Esophagus (tissue), 2 donors: ENCODE measurements at regions not wholly inside any gene's neighbourhood (a gene's known extent, or its start where the extent isn't known, plus 50 kb on each side); places are given as distances from the start of the nearest gene placed in this dataset.
"Not testable (repeated sequence)": the region's sequence is repeated elsewhere in the genome, so short reads cannot be mapped to it uniquely, and the experiment has no call there.

Source experiments
- H3K27ac ChIP-seq, 2 donors: one replicate each; pipeline ENCODE4 v1.5.1; 2013; ENCODE audit warnings: low read depth in 2 of 2, mild to moderate bottlenecking in 2 of 2, inconsistent platforms in 1 of 2, low read length in 1 of 2, moderate library complexity in 1 of 2
- H3K27me3 ChIP-seq, 2 donors: one replicate each; pipeline ENCODE4 v1.6.1; 2013; ENCODE audit warnings: low read length in 2 of 2, control low read depth in 1 of 2, mild to moderate bottlenecking in 1 of 2; ENCODE audit not compliant: insufficient read depth in 2 of 2, control insufficient read depth in 1 of 2
- H3K36me3 ChIP-seq, 2 donors: one replicate each; pipeline ENCODE4 v1.6.1; 2013; ENCODE audit warnings: low read length in 1 of 2; ENCODE audit not compliant: control insufficient read depth in 2 of 2, insufficient read depth in 2 of 2
- H3K4me1 ChIP-seq, 2 donors: one replicate each; pipeline ENCODE4 v1.6.1; 2013; ENCODE audit warnings: low read length in 1 of 2; ENCODE audit not compliant: control insufficient read depth in 2 of 2, insufficient read depth in 2 of 2
- H3K4me3 ChIP-seq, 2 donors: one replicate each; pipeline ENCODE4 v1.5.1; 2013; ENCODE audit warnings: low read length in 2 of 2, mild to moderate bottlenecking in 2 of 2, low read depth in 1 of 2, moderate library complexity in 1 of 2
- H3K9me3 ChIP-seq, 2 donors: one replicate each; pipeline ENCODE4 v1.6.1; 2013; ENCODE audit warnings: mild to moderate bottlenecking in 2 of 2, low read depth in 1 of 2, low read length in 1 of 2, moderate library complexity in 1 of 2; ENCODE audit not compliant: control insufficient read depth in 2 of 2, insufficient read depth in 1 of 2
- WGBS, 2 donors: extraction: QIAGEN DNeasy Blood & Tissue Kit; methylation state at CpG; one replicate each; pipeline ENCODE4 v1.1.7; 2013; 5-methylcytosine and 5-hydroxymethylcytosine counted together
- donor health status: healthy with polysubstance abuse.
- donor health status: Bipolar disorder and iron deficiency.

DNA sequence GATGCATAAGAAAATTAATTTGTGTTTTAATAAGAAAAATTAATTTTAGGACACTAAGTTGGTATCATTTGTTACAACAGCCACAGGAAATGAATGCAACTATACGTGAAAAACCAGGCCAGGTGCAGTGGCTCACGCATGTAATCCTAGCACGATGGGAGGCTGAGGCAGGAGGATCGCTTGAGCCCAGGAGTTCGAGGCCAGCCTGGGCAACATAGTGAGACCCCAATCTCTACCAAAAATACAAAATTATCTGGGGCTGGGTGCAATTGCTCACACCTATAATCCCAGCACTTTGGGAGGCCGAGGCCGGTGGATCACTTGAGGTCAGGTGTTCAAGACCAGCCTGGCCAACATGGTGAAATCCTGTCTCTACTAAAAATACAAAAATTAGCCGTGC is 132.2 kb upstream of the CIBAR2 start:
- H3K4me1 ChIP-seq, H3K27ac ChIP-seq, H3K9me3 ChIP-seq, H3K36me3 ChIP-seq, H3K27me3 ChIP-seq, H3K4me3 ChIP-seq: not testable (repeated sequence)
- WGBS, 2 donors: 93 to 94% methylated on average over 8 of the region's 8 CpGs

DNA sequence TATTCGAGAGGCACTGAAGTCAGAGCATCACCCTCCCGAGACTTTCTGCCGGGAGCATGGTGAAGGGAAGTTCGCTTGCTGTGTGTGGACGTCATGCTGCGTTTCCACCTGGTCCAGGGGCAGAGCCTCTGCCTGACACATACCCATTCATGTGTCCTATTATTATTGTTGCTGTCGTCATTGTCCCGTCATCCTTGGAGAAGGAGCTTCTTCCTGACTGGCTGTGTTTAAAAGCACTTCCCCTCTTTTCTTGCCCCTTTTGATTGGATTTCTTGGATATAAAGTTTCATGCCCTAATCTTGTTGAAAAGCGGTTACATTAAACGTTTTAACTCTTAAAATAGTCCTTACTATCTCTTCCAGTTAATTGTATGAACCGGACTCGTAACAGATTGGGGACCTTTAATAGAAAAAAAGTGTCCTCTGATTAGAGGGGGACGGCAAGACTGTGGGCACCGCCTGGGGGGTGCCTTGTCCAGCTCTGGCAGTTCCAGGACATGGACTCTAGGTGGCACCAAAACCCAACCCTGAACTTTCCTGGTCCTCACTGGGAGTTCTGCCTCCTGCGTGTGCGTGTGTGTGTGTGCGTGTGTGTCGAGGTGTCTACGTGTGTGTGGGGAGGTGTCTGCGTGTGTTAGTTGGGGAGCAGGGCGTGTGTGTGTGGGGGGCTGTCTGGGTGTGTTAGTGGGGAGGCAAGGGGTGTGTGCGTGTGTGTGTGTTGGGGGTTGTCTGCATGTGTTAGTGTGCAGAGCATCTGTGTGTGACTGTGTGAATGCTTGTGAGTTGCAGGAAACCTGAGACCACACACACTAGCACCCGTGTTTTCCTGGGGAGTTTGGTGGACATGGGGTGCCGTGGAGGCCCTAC is 133.3 kb upstream of the CIBAR2 start:
- no peak overlapping the region for H3K27ac ChIP-seq
- 19 to 24% methylated on average over 24 of the region's 24 CpGs for whole genome bisulfite sequencing, 2 donors
- no peaks in the 10 kb centered on the region for H3K36me3 ChIP-seq
- no peaks in the 10 kb centered on the region for H3K27me3 ChIP-seq
- H3K4me1 ChIP-seq: peaks cover 0 to 4% of the 10 kb centered on the region in 2 donors
- H3K9me3 ChIP-seq: no peaks in the 10 kb centered on the region
- no peak overlapping the region for H3K4me3 ChIP-seq

DNA sequence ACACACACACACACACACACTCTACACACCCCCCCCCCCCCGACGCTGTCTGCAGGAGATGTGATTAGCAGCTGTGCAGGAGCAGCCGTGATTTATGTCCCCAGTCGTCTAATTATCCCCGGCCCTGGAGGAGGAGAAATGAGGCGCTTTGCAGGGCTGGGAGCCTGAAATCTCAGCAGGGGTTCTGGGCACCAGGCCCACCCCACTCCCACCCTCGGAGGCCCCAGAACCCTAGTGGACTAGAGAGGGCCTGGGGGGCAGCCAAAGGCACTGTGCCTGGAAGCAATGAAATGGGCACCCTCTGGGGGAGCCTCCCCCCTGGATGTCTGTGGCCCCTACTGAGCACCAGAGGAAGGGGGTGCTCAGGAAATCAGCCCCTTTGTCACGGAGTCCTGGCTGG is 134.2 kb upstream of the CIBAR2 start:
- Histone ChIP-seq H3K4me3 (no peak overlapping the region), H3K4me1 (peaks cover 0 to 4% of the 10 kb centered on the region in 2 donors), H3K27me3 (no peaks in the 10 kb centered on the region), H3K9me3 (peaks cover 0 to 2% of the 10 kb centered on the region in 2 donors), H3K27ac (no peak overlapping the region), H3K36me3 (no peaks in the 10 kb centered on the region)
- 32 to 37% methylated on average over 8 of the region's 8 CpGs for WGBS, 2 donors

DNA sequence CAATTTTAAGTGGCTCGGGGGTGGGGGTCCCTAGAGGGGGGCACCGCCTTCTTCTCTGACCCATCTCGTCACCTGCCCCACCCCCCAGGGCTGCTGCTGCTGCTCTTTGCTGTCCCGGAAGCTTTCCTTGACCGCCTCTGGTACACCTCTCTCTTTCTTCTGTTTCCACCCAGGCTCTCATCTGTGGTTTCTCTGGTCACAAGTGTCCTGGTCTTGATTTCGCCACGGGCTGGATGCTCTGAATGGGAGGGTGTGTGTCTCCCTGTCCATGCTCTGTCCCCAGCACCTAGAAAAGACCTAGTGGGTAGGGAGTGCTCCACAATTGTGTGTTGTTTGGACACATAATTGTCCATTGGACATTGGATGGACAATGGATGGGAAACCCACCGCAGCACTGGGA is 134.7 kb upstream of the CIBAR2 start:
- Histone ChIP-seq H3K4me3 (no peak overlapping the region), H3K9me3 (peaks cover 0 to 2% of the 10 kb centered on the region in 2 donors), H3K27ac (no peak overlapping the region), H3K27me3 (no peaks in the 10 kb centered on the region), H3K36me3 (no peaks in the 10 kb centered on the region), H3K4me1 (peaks cover 0 to 4% of the 10 kb centered on the region in 2 donors)
- 83 to 84% methylated on average over 8 of the region's 8 CpGs for WGBS, 2 donors

DNA sequence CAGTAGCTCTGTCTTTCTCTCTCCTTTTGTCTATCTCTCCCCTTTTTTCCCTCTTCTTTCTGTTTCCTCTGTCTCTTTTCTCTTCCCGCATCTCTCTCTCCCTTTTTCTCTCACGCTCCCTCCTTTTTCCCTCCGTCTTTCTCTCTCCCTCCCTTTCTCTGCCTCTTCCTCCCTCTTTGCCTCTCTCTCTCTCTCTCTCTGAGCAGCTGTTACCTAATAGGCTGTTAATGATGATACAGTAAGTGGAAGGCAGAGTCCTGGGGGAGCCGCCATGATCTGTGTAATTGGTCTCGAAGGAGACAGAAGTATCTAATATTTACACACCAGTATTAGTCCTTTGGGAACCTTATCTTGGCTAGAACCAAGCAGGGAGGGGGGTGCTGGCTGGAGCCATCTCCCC is 136.1 kb upstream of the CIBAR2 start:
- Histone ChIP-seq H3K27ac (no peak overlapping the region), H3K9me3 (peaks cover 0 to 2% of the 10 kb centered on the region in 2 donors), H3K4me1 (peaks cover 0 to 4% of the 10 kb centered on the region in 2 donors), H3K4me3 (no peak overlapping the region), H3K36me3 (no peaks in the 10 kb centered on the region), H3K27me3 (no peaks in the 10 kb centered on the region)
- WGBS, 2 donors: 89 to 92% methylated on average over 5 of the region's 5 CpGs

- H3K4me3 ChIP-seq: no peak overlapping the region
- WGBS, 2 donors: 95% methylated on average over 7 of the region's 7 CpGs
- H3K27me3 ChIP-seq: no peaks in the 10 kb centered on the region
- peaks cover 0 to 4% of the 10 kb centered on the region in 2 donors for H3K4me1 ChIP-seq
- H3K36me3 ChIP-seq: no peaks in the 10 kb centered on the region
- no peak overlapping the region for H3K27ac ChIP-seq
- peaks cover 0 to 2% of the 10 kb centered on the region in 2 donors for H3K9me3 ChIP-seq
These were observed 136.6 kb upstream of the CIBAR2 start for GRCh38 chr16:85248857-85249256.

GRCh38 chr16:85249418-85250146 is 137.3 kb upstream of the CIBAR2 start:
- WGBS, 2 donors: 84 to 86% methylated on average over 31 of the region's 31 CpGs
- peaks cover 0 to 2% of the 10 kb centered on the region in 2 donors for H3K9me3 ChIP-seq
- H3K27me3 ChIP-seq: no peaks in the 10 kb centered on the region
- no peaks in the 10 kb centered on the region for H3K36me3 ChIP-seq
- H3K27ac ChIP-seq: no peak overlapping the region
- peaks cover 0 to 4% of the 10 kb centered on the region in 2 donors for H3K4me1 ChIP-seq
- H3K4me3 ChIP-seq: no peak overlapping the region

DNA sequence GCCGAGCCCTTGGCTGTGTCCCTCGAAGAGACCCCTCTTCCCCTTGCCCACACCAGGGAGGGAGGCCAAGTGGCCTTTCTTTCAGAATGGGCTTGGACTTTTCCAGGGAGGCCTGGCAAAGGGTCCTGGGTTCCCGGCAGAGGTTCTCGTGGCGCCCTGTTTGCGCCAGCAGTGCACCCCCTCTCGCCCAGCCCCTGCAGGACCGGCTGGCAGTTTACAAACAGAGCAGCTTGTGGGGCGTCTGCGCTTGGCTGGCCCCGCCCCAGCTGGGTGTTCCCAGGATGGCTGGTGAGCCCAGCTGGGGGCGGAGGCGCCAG is 137.8 kb upstream of the CIBAR2 start:
- H3K27ac ChIP-seq: no peak overlapping the region
- H3K4me3 ChIP-seq: no peak overlapping the region
- H3K27me3 ChIP-seq: no peaks in the 10 kb centered on the region
- peaks cover 0 to 2% of the 10 kb centered on the region in 2 donors for H3K9me3 ChIP-seq
- H3K4me1 ChIP-seq: peaks cover 0 to 4% of the 10 kb centered on the region in 2 donors
- WGBS, 2 donors: 74 to 79% methylated on average over 13 of the region's 13 CpGs
- no peaks in the 10 kb centered on the region for H3K36me3 ChIP-seq

DNA sequence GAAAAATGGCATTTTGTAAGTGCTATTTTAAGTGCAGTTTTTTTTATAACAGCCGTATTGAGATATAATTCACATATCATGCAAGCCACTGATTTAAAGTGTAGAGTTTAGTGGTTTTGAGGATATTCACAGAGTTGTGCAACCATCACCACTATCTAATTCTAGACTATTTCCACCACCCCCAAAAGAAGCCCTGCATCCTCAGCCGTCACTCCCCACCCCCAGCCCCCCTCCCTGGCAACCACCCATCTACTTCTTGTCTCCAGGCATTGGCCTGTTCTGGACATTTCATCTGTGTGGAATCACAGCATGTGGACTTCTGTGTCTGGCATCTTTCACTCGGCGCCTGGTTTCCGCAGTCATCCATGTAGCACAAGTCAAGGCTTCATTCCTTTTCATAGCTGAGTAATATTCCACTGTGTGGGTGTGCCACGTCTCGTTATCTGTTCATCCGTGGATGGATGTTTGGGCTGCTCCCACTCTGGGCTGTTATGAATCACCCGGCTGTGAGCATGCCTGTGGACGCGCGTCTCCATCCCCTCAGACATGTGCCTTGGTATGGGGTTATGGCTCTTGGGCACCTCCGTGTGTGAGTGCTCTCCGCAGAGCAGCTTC is 138.4 kb upstream of the CIBAR2 start:
- no peaks in the 10 kb centered on the region for H3K36me3 ChIP-seq
- no peaks in the 10 kb centered on the region for H3K27me3 ChIP-seq
- H3K4me3 ChIP-seq: no peak overlapping the region
- peaks cover 0 to 2% of the 10 kb centered on the region in 2 donors for H3K9me3 ChIP-seq
- no peak overlapping the region for H3K27ac ChIP-seq
- H3K4me1 ChIP-seq: peaks cover 0 to 3% of the 10 kb centered on the region in 2 donors
- WGBS, 2 donors: 87 to 89% methylated on average over 14 of the region's 14 CpGs
